ENCODE measurements at regions not wholly inside any gene's neighbourhood (a gene's known extent, or its start where the extent isn't known, plus 50 kb on each side); places are given as distances from the start of the nearest gene placed in this dataset.

GRCh38 chr12:27142101-27142721 lies 59.8 kb upstream of the C12orf71 start:
- no peak for TF ChIP-seq YY1 (IDR thresholded peaks at IDR 0.05; ENCODE audit: insufficient read depth, insufficient read length)
- TF ChIP-seq SUZ12 (IDR thresholded peaks at IDR 0.05; ENCODE audit: extremely low read depth, insufficient read depth, insufficient read length): no peak

All from NT2/D1 (cell line).